Prostate gland (tissue), 2 donors: ENCODE measurements at regions not wholly inside any gene's neighbourhood (a gene's known extent, or its start where the extent isn't known, plus 50 kb on each side); places are given as distances from the start of the nearest gene placed in this dataset.

Experiments used
- DNase-seq: peaks from one replicate; pipeline ENCODE4 v3.0.0-alpha.2; 2019; ENCODE audit warnings: low spot score
- H3K27ac ChIP-seq, 2 donors: fragments of 200-600 bp; sonication (generic); 2 replicates each; pipeline ENCODE4 v1.5.1; 2017 to 2019
- H3K27me3 ChIP-seq: fragments of 200-600 bp; sonication (generic); replicated peaks from 2 replicates; pipeline ENCODE4 v1.5.1; 2019; ENCODE audit not compliant: insufficient read depth
- H3K36me3 ChIP-seq, 2 donors: fragments of 200-600 bp; sonication (generic); 1 replicate in 1 of 2; 2 replicates in 1 of 2; pipeline versions ENCODE4 v1.5.1 to v1.8.1; 2017 to 2019
- H3K4me1 ChIP-seq: fragments of 200-600 bp; sonication (generic); replicated peaks from 2 replicates; pipeline ENCODE4 v1.5.1; 2019
- H3K4me3 ChIP-seq, 2 donors: fragments of 200-600 bp; sonication (generic); 2 replicates each; pipeline ENCODE4 v1.5.1; 2017 to 2019
- H3K9me3 ChIP-seq: fragments of 200-600 bp; sonication (generic); 2 replicates; pipeline ENCODE4 v1.5.1; 2017
- CTCF ChIP-seq, 4 experiments: fragments of 200-600 bp in 2 of 4; fragments of 450-650 bp in 2 of 4; sonication (generic) in 2 of 4; IDR thresholded peaks; 1 replicate in 3 of 4; 2 replicates in 1 of 4; pipeline ENCODE4 v1.5.1; 2016 to 2019; ENCODE audit warnings: antibody characterized with exemption in 4 of 4, mild to moderate bottlenecking in 2 of 4, moderate library complexity in 2 of 4
- POLR2A ChIP-seq: fragments of 450-650 bp; IDR thresholded peaks from one replicate; pipeline ENCODE4 v1.6.1; 2016; ENCODE audit warnings: antibody characterized with exemption, mild to moderate bottlenecking
- POLR2AphosphoS5 ChIP-seq: sonication (generic); formaldehyde crosslinking; IDR thresholded peaks from one replicate; pipeline ENCODE4 v1.6.1; 2017; ENCODE audit warnings: antibody characterized with exemption
- WGBS: methylation state at CpG from one replicate; pipeline ENCODE4 v1.1.5; 2018; 5-methylcytosine and 5-hydroxymethylcytosine counted together
- intact Hi-C: fragments of 100-400 bp; cut with DNase I; formaldehyde crosslinking; loops from one replicate; pipeline ENCODE4 v1.14.2; 2022

- H3K9me3 ChIP-seq, result no peaks in the 10 kb centered on the region
- H3K4me3 ChIP-seq, result no peak overlapping the region
- no peaks in the 10 kb centered on the region for H3K27me3 ChIP-seq
- intact Hi-C loops, result no loop called here
- 82% methylated on average over 5 of the region's 5 CpGs for WGBS
- H3K36me3 ChIP-seq, result no peaks in the 10 kb centered on the region
- no peaks in the 10 kb centered on the region for H3K4me1 ChIP-seq
- no peak for TF ChIP-seq POLR2AphosphoS5
- no peak for DNase-seq
- no peak overlapping the region for H3K27ac ChIP-seq
Measured at GRCh38 chr3:55226696-55227095, 260.4 kb downstream of the WNT5A start.

DNA sequence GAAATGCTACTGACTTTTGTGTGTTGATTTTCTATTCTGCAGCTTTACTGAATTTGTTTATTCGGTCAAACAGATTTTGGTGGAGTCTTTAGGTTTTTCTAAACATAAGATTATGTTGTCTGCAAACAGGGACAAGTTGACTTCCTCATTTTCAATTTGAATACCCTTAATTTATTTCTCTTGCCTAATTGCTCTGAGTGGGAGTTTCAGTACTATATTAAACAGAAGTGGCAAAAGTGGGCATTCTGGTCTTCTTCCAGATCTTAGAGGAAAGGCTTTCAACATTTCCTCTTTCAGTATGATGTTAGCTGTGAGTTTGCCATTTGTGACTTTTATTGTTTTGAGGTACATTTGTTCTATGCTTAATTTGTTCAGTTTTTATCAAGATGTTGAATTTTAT is 268.5 kb downstream of the WNT5A start:
- WGBS, result 0% methylated on average over 1 of the region's 1 CpG
- Histone ChIP-seq H3K27ac (no peak overlapping the region), H3K9me3 (no peaks in the 10 kb centered on the region), H3K36me3 (no peaks in the 10 kb centered on the region), H3K27me3 (no peaks in the 10 kb centered on the region), H3K4me1 (no peaks in the 10 kb centered on the region), H3K4me3 (no peak overlapping the region)
- no peak for DNase-seq
- TF ChIP-seq POLR2AphosphoS5, result no peak
- intact Hi-C loops, result no loop called here

DNA sequence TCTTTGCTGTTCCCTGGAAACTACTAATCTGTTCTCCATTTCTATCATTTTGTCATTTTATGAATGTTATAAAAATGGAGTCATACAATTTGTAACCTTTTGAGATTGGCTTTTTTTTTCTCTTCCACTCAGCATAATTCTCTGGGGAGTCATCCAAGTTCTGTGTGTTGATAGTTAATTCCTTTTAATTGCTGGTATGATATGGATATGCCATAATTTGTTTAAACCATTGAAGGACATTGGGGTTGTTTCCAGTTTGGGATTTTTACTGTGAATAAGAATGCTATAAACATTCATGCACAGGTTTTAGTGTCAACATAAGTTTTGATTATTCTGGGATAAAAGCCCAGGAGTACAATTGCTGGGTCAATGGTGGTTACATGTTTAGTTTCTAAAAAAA is 279.4 kb downstream of the WNT5A start:
- no peak overlapping the region for H3K4me3 ChIP-seq
- H3K27ac ChIP-seq, result no peak overlapping the region
- H3K36me3 ChIP-seq, result no peaks in the 10 kb centered on the region
- TF ChIP-seq POLR2A (no peak), POLR2AphosphoS5 (no peak), CTCF (IDR thresholded peaks at IDR 0.05) (no peak)
- DNase-seq, result no peak
- no peaks in the 10 kb centered on the region for H3K4me1 ChIP-seq
- no peaks in the 10 kb centered on the region for H3K27me3 ChIP-seq
- intact Hi-C loops, result no loop called here
- no peaks in the 10 kb centered on the region for H3K9me3 ChIP-seq

DNA sequence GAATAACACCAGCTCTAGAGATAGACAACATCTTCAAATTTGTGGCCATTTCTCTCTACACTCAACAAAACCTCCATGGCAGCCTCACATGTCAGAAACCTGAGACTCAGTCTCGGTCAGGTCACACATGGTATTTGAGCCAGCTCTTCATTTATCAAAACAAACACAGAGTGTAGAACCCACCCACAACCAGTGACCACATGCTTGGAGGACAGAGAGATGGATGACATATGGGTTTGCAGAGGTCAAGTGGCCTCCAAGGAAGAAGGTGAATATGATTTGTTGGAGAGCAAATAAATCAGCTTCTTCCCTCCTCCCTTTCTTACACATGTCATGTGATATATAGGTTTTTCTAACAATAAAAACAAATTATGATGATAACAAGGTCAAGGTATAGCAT is 278.1 kb upstream of the LRTM1 start:
- Histone ChIP-seq H3K36me3 (no peaks in the 10 kb centered on the region), H3K27me3 (no peaks in the 10 kb centered on the region), H3K27ac (no peak overlapping the region), H3K9me3 (no peaks in the 10 kb centered on the region), H3K4me3 (no peak overlapping the region), H3K4me1 (no peaks in the 10 kb centered on the region)
- intact Hi-C loops, result no loop called here
- TF ChIP-seq POLR2A (no peak), POLR2AphosphoS5 (no peak), CTCF (IDR thresholded peaks at IDR 0.05) (no peak)
- no peak for DNase-seq
- 91% methylated on average over 1 of the region's 1 CpG for WGBS

- no peak for TF ChIP-seq POLR2AphosphoS5
- TF ChIP-seq CTCF (IDR thresholded peaks at IDR 0.05), result no peak
- TF ChIP-seq POLR2A, result no peak
- Histone ChIP-seq H3K9me3 (no peaks in the 10 kb centered on the region), H3K27me3 (no peaks in the 10 kb centered on the region), H3K4me3 (no peak overlapping the region), H3K36me3 (no peaks in the 10 kb centered on the region), H3K27ac (no peak overlapping the region), H3K4me1 (no peaks in the 10 kb centered on the region)
- intact Hi-C loops, result no loop called here
- WGBS, result 100% methylated on average over 1 of the region's 1 CpG
- DNase-seq, result no peak
Measured at GRCh38 chr3:55204417-55204816, 276.6 kb upstream of the LRTM1 start.

GRCh38 chr3:55203546-55203945 is 275.7 kb upstream of the LRTM1 start:
- no peaks in the 10 kb centered on the region for H3K27me3 ChIP-seq
- no peak for DNase-seq
- H3K9me3 ChIP-seq, result no peaks in the 10 kb centered on the region
- TF ChIP-seq POLR2AphosphoS5, result no peak
- TF ChIP-seq CTCF (IDR thresholded peaks at IDR 0.05), result no peak
- TF ChIP-seq POLR2A, result no peak
- H3K27ac ChIP-seq, result no peak overlapping the region
- WGBS, result 68% methylated on average over 4 of the region's 4 CpGs
- H3K4me1 ChIP-seq, result no peaks in the 10 kb centered on the region
- H3K36me3 ChIP-seq, result no peaks in the 10 kb centered on the region
- intact Hi-C loops, result no loop called here
- no peak overlapping the region for H3K4me3 ChIP-seq
